HG02678 (cell line): ENCODE measurements at regions not wholly inside any gene's neighbourhood (a gene's known extent, or its start where the extent isn't known, plus 50 kb on each side); places are given as distances from the start of the nearest gene placed in this dataset.

ENCODE experiments used
- ATAC-seq: cut with Tn5 transposase; IDR thresholded peaks from one replicate; pipeline ENCODE4 v1.9.1; 2021; ENCODE audit warnings: mild to moderate bottlenecking, moderate library complexity; ENCODE audit not compliant: unreplicated experiment

GRCh38 chr3:1036207-1036826 is 56.5 kb upstream of the CNTN6 start:
- ATAC-seq = no peak

GRCh38 chr3:1037631-1038030 is 55.2 kb upstream of the CNTN6 start:
- ATAC-seq = no peak
